GF-D8 (cell line): ENCODE measurements at regions not wholly inside any gene's neighbourhood (a gene's known extent, or its start where the extent isn't known, plus 50 kb on each side); places are given as distances from the start of the nearest gene placed in this dataset.
"Not testable (repeated sequence)": the region's sequence is repeated elsewhere in the genome, so short reads cannot be mapped to it uniquely, and the experiment has no call there.

ENCODE experiments used
- DNase-seq: peaks from one replicate; lab custom pipeline; 2025; lab: John Stamatoyannopoulos, UW

DNA sequence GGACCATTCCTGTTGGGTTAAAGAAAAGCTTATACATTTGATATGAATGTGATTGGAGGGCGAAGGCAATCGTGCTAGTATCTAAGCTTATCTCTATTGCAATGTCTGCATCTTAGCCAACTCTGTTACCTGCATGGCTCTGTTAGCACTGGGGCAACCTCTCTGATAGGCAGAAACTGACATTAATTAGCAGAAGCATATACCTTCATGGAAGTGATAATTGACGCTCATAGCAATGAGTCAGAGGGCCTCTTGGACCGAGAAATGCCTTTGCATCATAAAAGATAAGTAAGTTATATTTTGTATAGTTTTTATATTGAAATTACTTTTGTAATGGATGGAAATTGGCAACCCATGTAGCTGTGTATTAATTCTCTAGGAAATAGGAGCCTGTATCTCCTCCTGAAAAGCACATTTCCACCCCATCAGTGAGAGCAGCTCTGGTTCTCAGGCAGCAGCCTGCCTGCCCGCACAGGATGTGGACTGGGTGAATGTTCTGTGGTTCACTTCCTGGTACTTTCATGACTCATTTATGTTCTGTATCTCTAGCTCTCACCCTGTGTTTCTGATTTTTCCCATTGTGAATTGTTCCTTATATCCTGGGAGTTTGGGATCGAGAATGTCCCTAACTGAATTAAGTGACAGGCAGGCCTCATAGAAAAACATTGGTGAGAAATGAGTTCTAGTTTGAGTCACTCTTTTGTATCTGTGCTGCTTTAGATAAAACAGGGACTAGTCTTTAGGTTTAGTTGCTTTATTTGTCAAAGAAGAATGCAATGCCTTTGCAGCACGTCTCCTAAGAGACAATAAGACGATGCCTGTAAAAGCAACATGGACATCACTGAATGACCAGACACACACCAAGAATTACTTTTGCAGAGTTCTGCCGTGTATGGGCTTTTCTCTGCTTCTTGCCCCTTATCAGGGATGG lies 344.9 kb downstream of the DCDC2C start:
- no peak for DNase-seq

DNA sequence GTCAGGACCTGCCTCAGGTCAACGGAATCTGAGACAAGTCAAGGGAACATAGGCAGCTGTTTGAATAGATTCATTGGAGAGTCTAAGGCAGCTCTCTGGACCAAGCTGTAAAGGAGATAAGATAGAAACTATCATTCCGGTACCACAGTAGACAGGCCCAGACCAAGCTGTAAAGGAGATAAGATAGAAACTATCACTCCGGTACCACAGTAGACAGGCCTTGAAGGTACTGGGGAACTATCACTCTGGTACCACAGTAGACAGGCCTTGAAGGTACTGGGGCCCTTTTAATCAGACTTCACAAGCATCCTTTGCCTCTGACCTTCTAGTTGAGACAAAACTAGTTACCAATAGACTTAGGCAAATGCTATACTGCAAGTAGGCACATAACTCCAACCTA lies 346.1 kb downstream of the DCDC2C start:
- DNase-seq, result no peak

DNA sequence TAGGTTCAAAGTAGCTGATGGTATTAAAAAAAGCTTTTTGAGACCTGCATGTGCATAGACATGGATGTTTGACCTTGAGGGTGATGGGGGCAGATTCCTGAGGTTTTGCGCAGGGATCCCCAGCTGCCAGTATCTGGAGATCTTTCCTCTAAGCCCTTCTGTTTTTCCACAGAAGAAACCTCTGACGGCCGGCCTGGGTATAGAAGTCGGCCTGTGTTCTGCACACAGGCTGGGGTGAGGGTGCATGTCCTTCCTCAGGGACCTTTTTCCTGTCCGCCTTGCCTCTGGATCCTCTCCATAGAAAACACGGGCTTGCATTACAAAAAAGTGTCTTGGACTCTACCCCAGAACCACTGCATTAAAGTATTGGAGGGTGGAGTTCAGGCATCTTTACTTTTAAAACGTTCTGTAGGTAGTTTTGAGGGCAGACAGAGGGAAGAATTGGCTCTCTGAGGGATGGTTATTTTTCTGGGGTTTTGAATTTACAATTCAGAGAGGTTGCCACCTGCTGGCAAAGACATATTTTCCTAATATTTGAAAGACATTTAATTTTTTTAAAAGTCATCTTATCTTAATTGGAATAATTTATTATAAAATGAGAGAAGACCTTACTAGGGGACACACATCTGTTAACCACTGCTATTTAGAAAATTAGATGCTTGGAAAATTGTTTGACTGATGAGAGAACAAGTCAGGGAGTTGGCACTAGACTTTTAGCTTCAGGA lies 350.6 kb downstream of the DCDC2C start:
- DNase-seq, result no peak

DNA sequence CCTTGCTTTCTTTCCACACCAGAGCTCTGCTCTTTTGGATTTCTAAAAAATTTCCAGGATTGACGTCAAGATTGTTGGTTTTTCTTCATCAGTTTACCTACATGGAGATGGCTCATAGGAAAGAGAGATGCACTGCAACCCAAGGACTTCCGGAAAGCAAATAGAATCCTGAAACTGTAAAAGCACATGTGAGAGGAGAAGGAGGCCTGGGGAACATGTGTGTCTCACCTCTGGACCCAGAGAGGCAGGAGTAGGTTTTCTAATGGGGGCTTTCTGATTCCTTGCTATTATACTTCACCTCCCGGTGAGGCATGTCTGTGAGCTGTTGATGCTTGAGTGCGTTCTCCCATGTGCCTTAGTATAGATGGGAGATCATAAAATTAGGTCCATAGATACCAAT lies 362.8 kb downstream of the DCDC2C start:
- no peak for DNase-seq

DNA sequence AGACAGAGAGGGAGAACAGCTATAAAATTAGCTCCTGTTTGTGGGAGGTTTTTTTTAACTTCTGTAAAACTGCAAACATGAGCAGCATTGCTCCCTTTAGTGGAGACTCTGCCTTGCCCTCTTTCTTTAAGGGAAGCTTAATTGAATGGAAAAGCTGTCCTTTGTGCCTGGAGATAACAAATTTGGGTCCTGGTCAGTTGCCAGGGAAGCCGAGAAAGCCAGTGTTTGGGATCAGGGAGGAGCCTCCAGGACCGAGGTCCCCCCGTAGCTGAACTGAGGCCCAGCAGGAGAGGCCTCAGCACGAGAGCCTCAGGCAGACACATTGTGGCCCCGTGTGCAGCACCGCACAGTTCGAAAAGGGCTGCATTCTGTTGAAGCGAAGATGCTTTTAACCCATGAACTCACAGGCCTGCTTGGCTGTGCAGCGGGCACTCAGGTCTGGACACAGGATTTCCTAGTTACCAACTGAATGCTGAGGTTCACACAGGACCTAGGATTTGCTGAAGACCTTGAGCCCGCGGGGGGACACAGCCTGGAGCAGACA lies 369.7 kb downstream of the DCDC2C start:
- DNase-seq, result no peak

DNA sequence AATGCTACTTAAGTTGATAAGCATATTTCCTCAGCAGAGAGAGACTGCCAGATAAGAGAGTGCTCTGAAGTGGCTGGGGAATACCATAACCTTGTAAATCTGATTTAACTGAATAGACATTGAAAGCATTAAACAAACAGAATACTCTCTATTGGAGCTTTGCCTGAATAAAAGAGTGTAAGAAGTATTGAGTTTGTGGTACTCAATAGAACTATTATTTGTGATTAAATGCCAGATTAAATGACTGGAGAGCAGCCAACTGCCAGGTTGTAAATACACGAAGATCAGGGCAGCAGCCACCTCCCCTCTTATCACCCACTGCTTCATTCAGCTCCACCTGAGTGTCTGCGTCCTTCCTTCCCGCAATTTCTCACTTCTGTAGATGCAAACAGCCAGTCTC lies 373.6 kb downstream of the DCDC2C start:
- DNase-seq, result no peak

DNA sequence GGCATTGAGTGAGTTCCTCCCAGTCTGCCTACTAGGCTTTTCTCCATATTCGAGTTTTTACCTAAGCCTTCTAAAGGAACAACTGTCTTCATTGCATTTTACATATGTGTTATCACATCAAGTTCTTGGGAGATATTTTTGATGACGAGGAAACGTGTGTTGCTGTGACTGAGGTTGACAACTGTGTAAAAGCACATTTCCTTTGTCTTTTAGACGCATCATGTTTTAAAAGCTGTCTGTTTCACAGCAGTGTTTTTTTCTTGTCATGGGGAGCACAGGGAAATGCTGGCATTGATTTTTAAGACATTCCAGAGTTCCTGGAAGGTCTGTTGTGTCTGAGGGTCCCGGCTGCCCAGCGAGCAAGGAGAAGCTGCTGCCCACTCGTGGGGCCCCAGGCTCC lies 381.8 kb downstream of the DCDC2C start:
- no peak for DNase-seq

DNA sequence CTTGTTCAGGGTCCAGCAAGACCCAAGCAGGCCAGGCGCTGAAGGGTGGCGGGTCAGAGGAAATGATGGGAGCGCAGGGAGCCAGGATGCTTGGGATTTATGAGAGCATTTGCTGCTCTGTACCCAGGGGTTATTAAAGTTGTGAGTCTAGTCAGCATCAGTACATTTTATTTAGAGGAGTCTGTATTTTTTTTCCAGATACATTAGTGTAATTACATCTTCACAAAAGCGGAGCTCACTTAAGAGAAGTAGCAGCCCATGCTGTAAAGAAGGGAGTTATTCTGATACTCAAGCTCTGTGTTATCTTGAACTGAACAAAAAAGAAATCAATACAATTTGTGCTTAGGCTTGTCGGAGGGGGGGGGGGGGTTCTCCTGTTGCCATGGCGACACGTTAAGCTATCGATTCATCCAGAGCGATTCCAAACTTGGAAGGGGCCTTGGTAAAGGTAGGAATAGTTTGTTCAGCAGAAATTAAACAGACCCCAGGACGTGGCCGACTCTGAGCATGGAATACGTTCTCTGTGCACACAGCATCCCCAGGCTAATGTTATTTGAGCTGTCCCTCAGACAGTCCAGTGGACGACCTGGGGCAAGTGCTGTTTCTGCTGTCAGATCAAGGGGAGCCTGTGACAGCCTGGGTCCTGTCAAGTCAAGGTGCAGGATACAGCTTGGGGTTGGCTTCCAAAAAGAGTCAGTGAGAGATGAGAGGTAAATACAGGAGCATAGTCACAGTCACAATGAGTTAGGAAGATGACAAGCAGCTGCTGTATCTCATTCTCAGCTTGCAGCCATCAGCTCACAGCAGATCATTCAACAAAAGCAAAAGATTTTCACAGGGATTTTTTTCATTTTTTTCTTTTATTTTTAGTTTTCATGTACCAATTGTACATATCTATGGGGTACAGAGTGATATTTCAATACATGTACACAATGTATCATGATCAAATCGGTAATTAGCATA lies 387.6 kb downstream of the DCDC2C start:
- DNase-seq, result no peak

DNA sequence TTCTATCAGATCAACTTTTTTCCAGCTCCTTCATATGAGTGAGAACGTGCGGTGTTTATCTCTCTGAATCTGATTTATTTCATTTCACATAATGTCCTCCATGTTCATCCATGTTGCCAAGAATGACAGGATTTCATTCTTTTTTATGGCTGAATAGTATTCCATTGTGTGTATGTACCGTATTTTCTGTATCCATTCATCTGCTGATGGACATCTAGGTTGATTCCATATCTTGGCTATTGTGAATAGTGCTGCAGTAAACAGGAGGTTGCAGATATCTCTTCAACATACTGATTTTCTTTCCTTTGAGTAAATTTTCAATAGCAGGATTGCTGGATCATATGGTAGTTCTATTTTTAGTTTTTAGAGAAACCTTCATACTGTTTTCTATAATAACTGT lies 388.5 kb downstream of the DCDC2C start:
- DNase-seq, result no peak

DNA sequence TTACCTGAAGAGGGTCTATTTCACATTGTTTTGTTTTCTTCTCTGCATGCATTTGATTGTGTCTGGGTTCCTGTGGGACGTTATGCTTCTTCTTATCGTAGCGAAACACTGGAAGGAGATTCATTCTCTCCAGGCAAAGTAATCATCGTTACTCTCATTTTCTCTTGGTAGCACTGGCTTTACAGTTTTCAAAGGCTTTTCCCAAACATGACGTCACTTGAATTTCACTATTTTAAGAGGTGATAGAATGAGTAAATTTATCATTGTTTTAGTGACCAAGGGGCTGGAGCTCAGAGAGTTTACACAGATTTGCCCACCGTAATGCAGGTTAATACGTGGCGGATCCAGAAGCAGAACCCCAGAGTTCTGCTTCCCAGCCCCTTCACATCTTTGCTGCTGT lies 391.4 kb downstream of the DCDC2C start:
- no peak for DNase-seq

DNA sequence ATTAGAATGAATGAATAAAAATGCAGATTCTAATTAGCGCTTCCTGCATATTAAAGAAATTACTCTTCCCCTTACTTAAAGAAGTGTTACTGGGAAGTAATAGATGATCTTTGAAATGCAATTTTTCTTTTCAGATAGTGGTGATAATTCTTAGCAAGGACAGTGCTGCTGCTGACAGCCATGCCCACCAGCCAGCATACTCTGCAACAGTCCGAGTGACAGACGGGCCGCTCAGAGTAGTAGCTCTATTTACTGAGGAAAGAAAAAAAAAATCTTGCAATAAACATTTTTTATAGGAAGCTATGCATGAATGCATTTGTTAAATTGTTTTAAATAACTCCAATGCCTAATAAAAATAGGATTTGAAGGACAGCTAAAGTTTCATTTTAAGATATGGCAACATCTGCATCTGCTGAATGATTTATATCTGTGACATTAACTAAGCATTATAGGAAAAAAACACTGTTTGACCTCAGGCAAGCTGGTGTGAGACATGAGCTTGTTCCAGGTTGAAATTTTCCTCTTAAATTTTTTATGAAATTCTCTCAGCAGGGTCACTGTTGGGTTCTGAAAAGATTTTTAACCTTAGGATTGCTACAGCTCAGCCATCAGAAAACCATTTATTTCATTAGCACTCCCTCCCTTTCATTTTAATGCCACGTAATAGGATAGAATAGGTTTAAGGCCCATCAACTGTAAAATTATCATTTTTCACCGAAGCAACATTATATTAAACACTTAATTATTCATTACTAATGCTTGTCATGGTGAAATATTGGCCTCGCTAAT lies 393.8 kb downstream of the DCDC2C start:
- no peak for DNase-seq

DNA sequence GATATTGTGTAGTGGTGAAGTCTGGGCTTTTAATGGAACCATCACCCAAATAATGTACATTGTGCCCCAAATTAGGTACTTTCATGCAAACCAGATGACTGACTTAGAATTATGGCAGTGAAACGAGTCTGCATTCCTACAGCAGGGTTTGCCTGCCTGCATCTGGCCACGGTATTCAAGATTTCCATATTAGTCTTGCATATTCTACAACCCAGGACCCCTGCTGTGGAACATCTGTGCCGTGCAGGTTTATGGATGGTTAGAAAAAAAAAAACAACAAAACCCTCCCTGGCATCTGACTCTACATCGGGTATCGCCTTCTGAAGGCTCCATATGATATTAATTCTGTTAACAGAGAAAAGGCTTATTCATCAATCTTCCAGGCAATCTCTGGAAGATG lies 394.8 kb downstream of the DCDC2C start:
- no peak for DNase-seq

DNA sequence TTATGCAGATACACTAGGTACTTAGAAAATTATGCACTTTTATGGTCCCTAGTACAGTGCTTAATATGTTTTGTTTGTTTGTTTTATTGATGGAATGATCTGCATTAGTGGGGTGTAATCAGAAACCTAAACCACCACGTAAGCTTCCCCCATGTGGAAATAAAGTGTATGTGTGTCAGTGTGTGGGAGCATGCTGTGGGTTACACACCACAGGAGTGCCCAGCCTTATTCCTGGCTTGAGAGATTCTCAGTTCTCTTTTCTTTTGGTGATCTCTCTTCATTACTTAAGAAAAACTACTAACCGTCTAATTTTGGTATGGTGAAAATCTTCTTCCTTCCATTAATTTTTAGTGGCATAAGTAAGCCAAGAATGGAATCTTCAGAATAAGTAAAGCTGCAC lies 398.6 kb downstream of the DCDC2C start:
- no peak for DNase-seq

DNA sequence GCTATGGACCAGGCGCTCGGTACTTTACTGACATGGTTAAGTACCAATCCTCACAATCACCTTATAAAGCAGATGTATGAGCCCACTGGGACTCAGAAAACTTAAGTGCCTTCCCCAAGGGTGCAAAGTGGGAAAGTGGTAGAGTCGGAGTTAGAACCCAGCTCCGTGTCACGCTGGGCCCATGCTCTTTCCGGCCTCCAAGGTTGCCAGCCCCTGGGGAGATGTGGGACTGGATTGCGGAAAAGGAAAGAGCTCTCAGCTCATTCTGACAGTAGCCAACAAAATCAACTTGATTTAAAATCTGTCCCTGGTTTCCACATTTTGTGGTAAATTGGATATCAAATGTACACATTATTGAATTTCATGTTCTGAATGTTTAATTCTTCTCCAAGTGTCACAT lies 403.8 kb downstream of the DCDC2C start:
- no peak for DNase-seq

DNA sequence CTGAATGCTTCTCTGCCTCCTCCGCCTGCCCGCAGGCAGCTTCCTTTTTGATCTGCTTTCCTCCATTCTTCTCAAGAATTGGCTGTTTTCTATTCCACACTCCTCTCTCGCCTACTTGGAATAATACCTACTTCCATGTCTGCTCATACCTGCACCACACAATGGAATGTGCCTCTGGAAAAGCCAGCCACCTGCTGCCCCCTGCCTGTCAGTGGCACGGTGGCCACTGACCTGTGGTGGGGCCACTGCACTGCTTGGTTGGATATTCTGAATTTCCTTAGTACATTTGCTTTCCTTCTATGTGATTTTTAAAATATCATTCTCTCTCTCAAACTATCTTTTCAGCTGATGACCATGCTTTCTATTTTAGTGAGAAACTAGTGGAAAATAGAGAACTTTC lies 406.9 kb downstream of the DCDC2C start:
- DNase-seq, result no peak

DNA sequence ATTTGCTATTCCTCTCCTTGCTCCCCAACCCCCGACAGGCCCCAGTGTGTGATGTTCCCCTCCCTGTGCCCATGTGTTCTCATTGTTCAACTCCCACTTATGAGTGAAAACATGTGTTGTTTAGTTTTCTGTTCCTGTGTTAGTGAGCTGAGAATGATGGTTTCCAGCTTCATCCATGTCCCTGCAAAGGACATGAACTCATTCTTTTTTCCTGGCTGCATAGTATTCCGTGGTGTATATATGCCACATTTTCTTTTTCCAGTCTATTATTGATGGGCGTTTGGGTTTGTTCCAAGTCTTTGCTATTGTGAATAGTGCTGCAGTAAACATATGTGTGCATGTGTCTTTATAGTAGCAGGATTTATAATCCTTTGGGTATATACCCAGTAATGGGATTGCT lies 412.1 kb downstream of the DCDC2C start:
- not testable (repeated sequence) for DNase-seq

DNA sequence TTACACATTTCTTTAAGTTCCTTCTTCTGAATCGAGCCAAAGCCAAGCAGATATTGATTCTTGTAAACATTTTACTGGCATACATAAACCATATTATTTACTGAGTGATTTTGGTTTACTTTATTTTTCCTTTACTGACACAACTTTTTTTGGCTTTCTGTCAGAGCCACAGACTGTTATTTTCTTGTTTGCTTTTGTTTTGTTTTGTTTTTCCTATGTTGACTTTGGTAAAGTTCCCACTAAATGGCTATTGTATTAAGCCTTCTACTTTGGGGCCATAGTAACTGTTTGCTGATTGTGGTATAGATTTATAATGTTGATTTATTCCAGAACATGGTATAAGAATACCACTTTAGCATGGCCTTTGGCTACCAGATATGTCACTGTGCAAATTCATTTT lies 419.4 kb downstream of the DCDC2C start:
- no peak for DNase-seq

DNA sequence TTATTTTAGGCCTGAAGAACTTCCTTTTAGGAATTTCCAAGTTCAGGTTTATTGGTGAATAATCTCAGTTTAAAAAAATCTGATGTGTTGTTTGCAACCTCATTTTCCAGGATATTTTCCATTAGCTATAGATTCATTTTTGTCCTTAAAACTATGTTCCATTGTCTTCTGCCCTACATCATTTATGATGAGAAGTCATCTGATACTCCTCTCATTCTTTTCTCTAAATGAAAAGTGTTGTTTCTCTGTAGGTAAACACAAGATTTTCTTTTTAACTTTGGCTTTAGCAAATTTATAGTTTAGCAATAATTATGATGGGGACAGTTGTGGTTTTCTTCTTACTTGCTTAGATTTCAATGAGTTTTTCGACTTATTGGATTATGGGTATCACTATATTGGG lies 427.3 kb downstream of the DCDC2C start:
- DNase-seq, result no peak

DNA sequence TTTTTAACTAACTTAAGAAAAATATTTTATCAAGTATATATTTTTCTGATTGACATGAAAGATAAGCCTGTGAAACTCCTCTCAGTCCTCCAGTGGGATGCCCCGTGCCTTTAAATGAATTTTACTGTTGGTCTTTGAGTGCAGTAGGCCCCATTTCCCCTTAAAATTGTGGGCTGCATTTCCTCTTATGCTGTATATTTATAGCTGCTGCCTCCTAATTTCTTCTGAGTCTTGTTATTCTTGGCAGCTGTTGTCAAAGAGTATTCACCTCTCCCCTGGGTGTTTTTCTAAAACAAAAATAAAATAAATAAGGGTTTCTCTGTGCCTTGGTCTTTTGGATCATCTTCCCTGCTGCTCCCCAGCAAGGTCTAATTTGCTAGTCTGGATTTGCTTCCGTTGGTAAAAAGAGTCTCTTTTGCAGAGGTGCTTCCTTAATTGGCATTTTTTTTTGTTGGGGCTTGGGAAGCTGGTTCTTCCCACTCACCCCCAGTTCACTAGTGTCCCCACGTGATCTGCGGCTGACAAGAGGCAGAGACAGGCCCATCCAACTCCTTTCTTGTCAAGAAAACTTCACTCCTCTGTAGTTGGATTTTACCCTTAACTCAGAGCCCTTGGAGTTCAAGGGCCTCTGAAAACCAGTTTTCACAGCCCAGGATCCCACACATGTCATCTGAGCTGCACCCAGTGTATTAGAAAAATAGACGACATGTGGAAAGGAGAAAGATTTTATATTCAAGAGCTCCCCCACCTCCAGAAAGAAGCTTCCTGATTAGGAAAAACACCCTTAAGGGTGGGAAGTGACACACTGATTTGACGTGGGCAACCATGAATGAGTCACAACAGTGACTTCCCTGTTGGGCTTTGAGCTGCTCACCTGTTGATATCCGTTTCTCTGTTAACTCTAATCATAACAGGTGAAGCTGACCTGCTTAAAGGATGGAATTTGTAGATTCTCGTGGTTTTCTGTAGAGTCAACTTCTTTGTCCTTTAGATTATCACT lies 431.5 kb downstream of the DCDC2C start:
- DNase-seq, result no peak

DNA sequence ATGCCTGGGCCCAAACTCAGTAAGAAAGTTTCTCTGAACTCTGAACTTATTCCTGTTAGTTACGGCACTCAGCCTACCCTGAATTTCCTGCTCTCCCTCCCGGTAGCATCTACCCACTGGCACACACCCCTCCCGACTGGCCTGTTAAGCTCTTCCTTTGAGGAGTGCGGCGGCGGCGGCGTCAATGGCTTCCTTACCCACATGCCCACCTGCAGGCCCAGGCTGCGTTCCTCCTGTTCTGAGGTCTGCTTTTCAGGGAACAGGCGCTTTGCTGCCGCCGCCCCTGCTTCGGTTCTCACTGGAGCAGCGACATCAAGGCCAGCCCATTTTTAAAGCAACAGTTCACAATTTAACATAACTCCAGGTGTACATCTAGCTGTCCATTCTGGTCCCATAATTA lies 432.4 kb downstream of the DCDC2C start:
- no peak for DNase-seq
